ENCODE measurements at regions not wholly inside any gene's neighbourhood (a gene's known extent, or its start where the extent isn't known, plus 50 kb on each side); places are given as distances from the start of the nearest gene placed in this dataset.
A peak's percentile ranks its signal among the peaks of the same experiment; 100 is the strongest.

- TF ChIP-seq RARG (CRISPR knock-in tag; IDR thresholded peaks at IDR 0.05; ENCODE audit: low read depth) = no peak
- 0 out of 2 replicates have a peak, but pooled peaks have one; percentile 63 for TF ChIP-seq NFE2L1 (CRISPR knock-in tag; IDR thresholded peaks at IDR 0.05; ENCODE audit: borderline replicate concordance)
- TF ChIP-seq ZNF124 (CRISPR knock-in tag; IDR thresholded peaks at IDR 0.05) = no peak
- 0 out of 2 replicates have a peak, but pooled peaks have one; percentile 53 for TF ChIP-seq ZNF724P (CRISPR knock-in tag; IDR thresholded peaks at IDR 0.05; ENCODE audit: borderline replicate concordance)
- 0 out of 2 replicates have a peak, but pooled peaks have one; percentile 28 for TF ChIP-seq MTF1 (CRISPR knock-in tag; IDR thresholded peaks at IDR 0.05)
- no peak for TF ChIP-seq PRDM15 (CRISPR knock-in tag; IDR thresholded peaks at IDR 0.05)
- no peak for TF ChIP-seq CREBL2 (CRISPR knock-in tag; IDR thresholded peaks at IDR 0.05; ENCODE audit: borderline replicate concordance)
- TF ChIP-seq ZBTB44 (CRISPR knock-in tag; IDR thresholded peaks at IDR 0.05) = peak; percentile 87; the same call in 1 of the 2 replicates
- peak; percentile 84 for TF ChIP-seq MIXL1 (CRISPR knock-in tag; IDR thresholded peaks at IDR 0.05)
- TF ChIP-seq FOXC1 (CRISPR knock-in tag; IDR thresholded peaks at IDR 0.05; ENCODE audit: borderline replicate concordance) = peak; percentile 92; the same call in 1 of the 2 replicates
- TF ChIP-seq ZSCAN31 (CRISPR knock-in tag; IDR thresholded peaks at IDR 0.05; ENCODE audit: low read depth) = peak; percentile 79; the same call in 1 of the 2 replicates
- 0 out of 2 replicates have a peak, but pooled peaks have one; percentile 76 for TF ChIP-seq ATF6 (CRISPR knock-in tag; conservative IDR thresholded peaks at IDR 0.05)
- no peak for TF ChIP-seq ZNF660 (CRISPR knock-in tag; IDR thresholded peaks at IDR 0.05; ENCODE audit: borderline replicate concordance, low read depth)
- no peak; the same call in 1 of the 2 replicates for TF ChIP-seq ZNF646 (CRISPR knock-in tag; IDR thresholded peaks at IDR 0.05)
Observed at GRCh38 chr20:1776681-1777475, 118.3 kb upstream of the SIRPA start (continued).

Measured in HepG2 (cell line).